Endodermal cell (in vitro differentiated cells): ENCODE measurements at regions not wholly inside any gene's neighbourhood (a gene's known extent, or its start where the extent isn't known, plus 50 kb on each side); places are given as distances from the start of the nearest gene placed in this dataset.

Experiments
- DNase-seq: peaks from one replicate; pipeline ENCODE4 v3.0.0-alpha.2; 2017
- H3K27ac ChIP-seq: 2 replicates; pipeline ENCODE4 v1.5.1; 2013; ENCODE audit warnings: mild to moderate bottlenecking, low read depth, low read length, moderate library complexity
- H3K27me3 ChIP-seq: 2 replicates; pipeline ENCODE4 v1.6.1; 2013; ENCODE audit warnings: mild to moderate bottlenecking, low read length, moderate library complexity; ENCODE audit not compliant: insufficient read depth, control insufficient read depth, poor library complexity, severe bottlenecking
- H3K36me3 ChIP-seq: 2 replicates; pipeline ENCODE4 v1.7.0; 2013; ENCODE audit warnings: mild to moderate bottlenecking, low read length, moderate library complexity; ENCODE audit not compliant: control insufficient read depth, insufficient read depth
- H3K4me1 ChIP-seq: one replicate; pipeline ENCODE4 v1.7.0; 2013; ENCODE audit warnings: low read length; ENCODE audit not compliant: control insufficient read depth, insufficient read depth
- H3K4me3 ChIP-seq: 2 replicates; pipeline ENCODE4 v1.5.1; 2013; ENCODE audit warnings: mild to moderate bottlenecking, low read length, moderate library complexity
- H3K9ac ChIP-seq: 2 replicates; pipeline ENCODE4 v1.6.1; 2013; ENCODE audit warnings: mild to moderate bottlenecking, low read length, moderate library complexity; ENCODE audit not compliant: poor library complexity, severe bottlenecking; ENCODE audit errors: extremely low read depth
- H3K9me3 ChIP-seq: 2 replicates; pipeline ENCODE4 v1.6.1; 2013; ENCODE audit warnings: mild to moderate bottlenecking, low read length, moderate library complexity; ENCODE audit not compliant: control insufficient read depth
- H3K27ac Mint-ChIP-seq: 2 replicates; pipeline ENCODE4 v1.8.0; 2020; ENCODE audit warnings: mixed read lengths
- H3K27me3 Mint-ChIP-seq: 2 replicates; pipeline ENCODE4 v1.8.0; 2021; ENCODE audit warnings: mild to moderate bottlenecking, mixed read lengths; ENCODE audit not compliant: insufficient read depth
- H3K36me3 Mint-ChIP-seq: 2 replicates; pipeline ENCODE4 v1.8.0; 2020; ENCODE audit warnings: low read depth, mixed read lengths
- H3K4me1 Mint-ChIP-seq: 2 replicates; pipeline ENCODE4 v1.8.0; 2020; ENCODE audit warnings: mixed read lengths
- H3K4me3 Mint-ChIP-seq: 2 replicates; pipeline ENCODE4 v1.8.0; 2020; ENCODE audit warnings: mild to moderate bottlenecking, moderate library complexity, mixed read lengths
- H3K9me3 Mint-ChIP-seq: 2 replicates; pipeline ENCODE4 v1.8.0; 2020; ENCODE audit warnings: mild to moderate bottlenecking, mixed read lengths
- WGBS, 2 experiments: methylation state at CpG; one replicate each; pipeline versions ENCODE4 v1.1.5 to v1.1.7; 2013; ENCODE audit warnings: missing lambda C conversion rate in 2 of 2, mixed read lengths in 1 of 2; ENCODE audit not compliant: insufficient coverage in 1 of 2, insufficient read length in 1 of 2; 5-methylcytosine and 5-hydroxymethylcytosine counted together
- TF ChIP-seq, protein P1 (sequence below): fragments of 200-600 bp; sonication (generic); conservative IDR thresholded peaks from 2 replicates; pipeline ENCODE4 v1.5.0; 2021; ENCODE audit warnings: antibody characterized with exemption, mild to moderate bottlenecking

DNA sequence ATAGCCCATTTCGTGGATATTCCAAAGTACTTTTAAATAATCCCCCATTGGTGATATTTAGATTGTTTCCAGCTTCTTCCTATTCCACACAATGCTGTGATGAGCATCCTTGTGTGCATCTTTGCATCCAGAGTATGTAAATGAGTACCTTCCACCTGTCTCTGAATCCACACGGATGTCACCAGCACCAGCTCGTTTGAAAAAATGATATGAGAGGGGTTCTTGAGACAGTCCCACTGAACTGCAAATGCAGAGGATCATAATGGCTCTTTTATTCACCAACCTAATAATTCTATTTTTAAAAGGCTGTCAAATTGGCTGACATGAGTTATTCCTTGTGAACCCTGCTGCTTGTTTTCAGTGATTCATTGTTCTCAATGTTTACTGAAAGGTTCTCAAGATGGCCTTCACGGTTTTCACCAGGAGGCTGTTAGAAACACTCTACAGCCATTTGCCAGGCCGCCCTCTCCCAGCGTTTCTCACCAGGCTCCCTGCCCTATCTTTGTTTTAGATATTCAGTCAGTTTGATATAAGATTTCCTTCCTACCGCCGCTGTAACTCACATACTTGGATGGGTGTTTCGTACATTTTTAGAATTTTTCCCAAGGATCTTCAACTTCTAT is 96.7 kb upstream of the PTPRG start:
- Histone ChIP-seq H3K9me3 (no peaks in the 10 kb centered on the region), H3K27me3 (peaks cover 56% of the 10 kb centered on the region), H3K36me3 (no peaks in the 10 kb centered on the region), H3K27ac (no peak overlapping the region), H3K4me3 (no peak overlapping the region), H3K9ac (no peak overlapping the region), H3K4me1 (no peaks in the 10 kb centered on the region)
- 70 to 74% methylated on average over 6 to 9 of the region's 9 CpGs for WGBS, 2 experiments
- H3K4me3 Mint-ChIP-seq, result no peak overlapping the region
- TF ChIP-seq, protein P1, sequence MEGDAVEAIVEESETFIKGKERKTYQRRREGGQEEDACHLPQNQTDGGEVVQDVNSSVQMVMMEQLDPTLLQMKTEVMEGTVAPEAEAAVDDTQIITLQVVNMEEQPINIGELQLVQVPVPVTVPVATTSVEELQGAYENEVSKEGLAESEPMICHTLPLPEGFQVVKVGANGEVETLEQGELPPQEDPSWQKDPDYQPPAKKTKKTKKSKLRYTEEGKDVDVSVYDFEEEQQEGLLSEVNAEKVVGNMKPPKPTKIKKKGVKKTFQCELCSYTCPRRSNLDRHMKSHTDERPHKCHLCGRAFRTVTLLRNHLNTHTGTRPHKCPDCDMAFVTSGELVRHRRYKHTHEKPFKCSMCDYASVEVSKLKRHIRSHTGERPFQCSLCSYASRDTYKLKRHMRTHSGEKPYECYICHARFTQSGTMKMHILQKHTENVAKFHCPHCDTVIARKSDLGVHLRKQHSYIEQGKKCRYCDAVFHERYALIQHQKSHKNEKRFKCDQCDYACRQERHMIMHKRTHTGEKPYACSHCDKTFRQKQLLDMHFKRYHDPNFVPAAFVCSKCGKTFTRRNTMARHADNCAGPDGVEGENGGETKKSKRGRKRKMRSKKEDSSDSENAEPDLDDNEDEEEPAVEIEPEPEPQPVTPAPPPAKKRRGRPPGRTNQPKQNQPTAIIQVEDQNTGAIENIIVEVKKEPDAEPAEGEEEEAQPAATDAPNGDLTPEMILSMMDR, result no peak
- DNase-seq, result no peak
- no peak overlapping the region for H3K27ac Mint-ChIP-seq
- H3K4me1 Mint-ChIP-seq, result peaks cover 3% of the 10 kb centered on the region
- H3K9me3 Mint-ChIP-seq, result no peaks in the 10 kb centered on the region
- H3K27me3 Mint-ChIP-seq, result peaks cover 55% of the 10 kb centered on the region
- H3K36me3 Mint-ChIP-seq, result no peaks in the 10 kb centered on the region

GRCh38 chr3:61466357-61466756 is 95.0 kb upstream of the PTPRG start:
- Histone ChIP-seq H3K27ac (no peak overlapping the region), H3K9ac (no peak overlapping the region), H3K27me3 (peaks cover 57% of the 10 kb centered on the region), H3K36me3 (no peaks in the 10 kb centered on the region), H3K4me1 (no peaks in the 10 kb centered on the region), H3K9me3 (peaks cover 14% of the 10 kb centered on the region), H3K4me3 (no peak overlapping the region)
- 76% methylated on average over 3 of the region's 3 CpGs; no CpG with 5 or more reads in 1 of the 2 experiments for WGBS, 2 experiments
- H3K9me3 Mint-ChIP-seq, result peaks cover 6% of the 10 kb centered on the region
- DNase-seq, result no peak
- H3K4me1 Mint-ChIP-seq, result peaks cover 3% of the 10 kb centered on the region
- no peaks in the 10 kb centered on the region for H3K36me3 Mint-ChIP-seq
- H3K27me3 Mint-ChIP-seq, result peaks cover 62% of the 10 kb centered on the region
- H3K27ac Mint-ChIP-seq, result no peak overlapping the region
- TF ChIP-seq, protein P1, result no peak
- no peak overlapping the region for H3K4me3 Mint-ChIP-seq

- no peaks in the 10 kb centered on the region for H3K4me1 Mint-ChIP-seq
- Histone ChIP-seq H3K36me3 (no peaks in the 10 kb centered on the region), H3K4me1 (no peaks in the 10 kb centered on the region), H3K27me3 (peaks cover 75% of the 10 kb centered on the region), H3K4me3 (no peak overlapping the region), H3K9ac (no peak overlapping the region), H3K9me3 (no peaks in the 10 kb centered on the region), H3K27ac (no peak overlapping the region)
- H3K36me3 Mint-ChIP-seq, result no peaks in the 10 kb centered on the region
- H3K27ac Mint-ChIP-seq, result no peak overlapping the region
- WGBS, 2 experiments, result 88 to 100% methylated on average over 2 to 3 of the region's 4 CpGs
- peaks cover 52% of the 10 kb centered on the region for H3K27me3 Mint-ChIP-seq
- no peak overlapping the region for H3K4me3 Mint-ChIP-seq
- DNase-seq, result no peak
- TF ChIP-seq, protein P1, result no peak
- H3K9me3 Mint-ChIP-seq, result no peaks in the 10 kb centered on the region
Observed at GRCh38 chr3:61483997-61484396, 77.4 kb upstream of the PTPRG start.
